C4-2B (cell line): ENCODE measurements at regions not wholly inside any gene's neighbourhood (a gene's known extent, or its start where the extent isn't known, plus 50 kb on each side); places are given as distances from the start of the nearest gene placed in this dataset.

Source experiments
- CTCF ChIP-seq: fragments of 450-650 bp; conservative IDR thresholded peaks from 2 replicates; pipeline ENCODE4 v1.5.1; 2017; ENCODE audit warnings: mild to moderate bottlenecking
- ZFX ChIP-seq: fragments of 450-650 bp; IDR thresholded peaks from 2 replicates; pipeline ENCODE4 v1.6.1; 2017

DNA sequence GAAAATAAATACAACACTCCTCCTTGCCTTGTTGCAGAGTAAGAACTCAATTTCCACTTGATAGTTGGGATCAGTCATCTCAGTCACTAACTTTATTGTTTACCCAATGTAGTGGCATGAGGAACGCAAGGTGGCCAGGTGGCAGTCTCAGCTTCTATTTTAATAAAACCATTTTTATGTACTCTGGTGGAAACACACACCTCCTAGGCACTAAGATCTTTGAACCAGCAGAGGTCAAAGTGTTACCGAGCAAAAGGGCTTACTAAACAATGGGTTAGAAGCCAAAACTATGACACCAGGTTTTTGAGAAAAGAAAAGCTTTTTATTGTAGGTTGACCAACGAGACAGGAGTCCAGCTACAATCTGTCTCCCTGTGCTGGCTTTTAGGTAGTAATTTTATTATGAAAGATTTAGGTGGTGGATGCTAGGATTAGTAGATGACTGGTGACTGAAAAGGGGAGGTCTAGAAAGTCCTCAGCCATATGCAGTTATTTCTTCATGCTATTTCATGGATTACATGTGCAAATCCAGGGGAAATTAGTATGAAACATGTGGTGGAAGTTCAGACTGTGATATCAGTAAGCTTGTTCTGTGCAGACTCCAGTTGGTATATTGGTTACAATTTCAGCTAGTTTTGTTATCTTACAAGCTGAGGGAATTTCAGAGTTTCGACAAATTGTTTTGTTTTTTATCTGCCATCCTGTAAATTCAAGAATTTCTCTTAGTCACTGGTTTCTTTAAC is 122.3 kb downstream of the PCTP start:
- TF ChIP-seq CTCF (no peak), ZFX (no peak)
